Cardiac fibroblast (primary cell): ENCODE measurements at regions not wholly inside any gene's neighbourhood (a gene's known extent, or its start where the extent isn't known, plus 50 kb on each side); places are given as distances from the start of the nearest gene placed in this dataset.
A peak's percentile ranks its signal among the peaks of the same experiment; 100 is the strongest.

Experiments used
- DNase-seq, 2 donors: peaks; one replicate each; pipeline versions ENCODE4 v3.0.0 to v3.0.0-alpha.2; 2010; ENCODE audit warnings: low read depth in 2 of 2
- H3K4me3 ChIP-seq, 2 donors: replicated peaks in 1 of 2; 1 replicate in 1 of 2; 2 replicates in 1 of 2; pipeline ENCODE4 v1.5.1; 2011; ENCODE audit warnings: low read depth in 2 of 2, low read length in 2 of 2, mild to moderate bottlenecking in 2 of 2, moderate library complexity in 1 of 2
- TF ChIP-seq, protein P1 (sequence below): IDR thresholded peaks from one replicate; pipeline ENCODE4 v1.5.1; 2011; ENCODE audit warnings: low read depth, mild to moderate bottlenecking, low read length, inconsistent platforms

- no peak overlapping the region for H3K4me3 ChIP-seq
- DNase-seq, result no peak
- TF ChIP-seq, protein P1, sequence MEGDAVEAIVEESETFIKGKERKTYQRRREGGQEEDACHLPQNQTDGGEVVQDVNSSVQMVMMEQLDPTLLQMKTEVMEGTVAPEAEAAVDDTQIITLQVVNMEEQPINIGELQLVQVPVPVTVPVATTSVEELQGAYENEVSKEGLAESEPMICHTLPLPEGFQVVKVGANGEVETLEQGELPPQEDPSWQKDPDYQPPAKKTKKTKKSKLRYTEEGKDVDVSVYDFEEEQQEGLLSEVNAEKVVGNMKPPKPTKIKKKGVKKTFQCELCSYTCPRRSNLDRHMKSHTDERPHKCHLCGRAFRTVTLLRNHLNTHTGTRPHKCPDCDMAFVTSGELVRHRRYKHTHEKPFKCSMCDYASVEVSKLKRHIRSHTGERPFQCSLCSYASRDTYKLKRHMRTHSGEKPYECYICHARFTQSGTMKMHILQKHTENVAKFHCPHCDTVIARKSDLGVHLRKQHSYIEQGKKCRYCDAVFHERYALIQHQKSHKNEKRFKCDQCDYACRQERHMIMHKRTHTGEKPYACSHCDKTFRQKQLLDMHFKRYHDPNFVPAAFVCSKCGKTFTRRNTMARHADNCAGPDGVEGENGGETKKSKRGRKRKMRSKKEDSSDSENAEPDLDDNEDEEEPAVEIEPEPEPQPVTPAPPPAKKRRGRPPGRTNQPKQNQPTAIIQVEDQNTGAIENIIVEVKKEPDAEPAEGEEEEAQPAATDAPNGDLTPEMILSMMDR, result no peak
These were observed 216.2 kb upstream of the SAMSN1 start for GRCh38 chr21:14762327-14762726.

- no peak for DNase-seq
- no peak overlapping the region for H3K4me3 ChIP-seq
- TF ChIP-seq, protein P1, result no peak
These were observed 213.2 kb upstream of the SAMSN1 start for GRCh38 chr21:14759285-14759684.

DNA sequence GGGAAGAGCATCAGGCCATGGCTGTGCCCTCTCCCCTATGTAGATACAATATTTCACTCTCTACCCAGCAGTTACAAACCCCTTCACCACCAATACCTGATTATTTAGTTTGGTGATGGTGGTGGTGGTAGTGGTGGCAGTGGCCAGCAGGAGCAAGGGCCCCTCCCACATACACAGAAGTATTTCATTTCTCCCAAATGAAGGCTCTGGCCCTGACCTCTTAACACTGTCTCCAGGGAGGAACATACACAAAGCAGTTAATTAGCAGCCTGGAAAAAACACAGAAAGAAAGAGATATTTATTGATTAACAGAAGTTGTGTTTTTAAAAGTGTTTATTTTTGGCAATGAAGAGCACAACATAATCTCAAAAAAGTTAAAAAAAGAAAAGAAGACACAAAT, 212.7 kb upstream of the SAMSN1 start:
- no peak overlapping the region for H3K4me3 ChIP-seq
- TF ChIP-seq, protein P1, result no peak
- DNase-seq, result no peak

- DNase-seq, result peak in 1 of 2 donors; percentile 14
- TF ChIP-seq, protein P1, result no peak
- no peak overlapping the region for H3K4me3 ChIP-seq
These were observed 211.6 kb upstream of the SAMSN1 start for GRCh38 chr21:14757533-14758327.

DNA sequence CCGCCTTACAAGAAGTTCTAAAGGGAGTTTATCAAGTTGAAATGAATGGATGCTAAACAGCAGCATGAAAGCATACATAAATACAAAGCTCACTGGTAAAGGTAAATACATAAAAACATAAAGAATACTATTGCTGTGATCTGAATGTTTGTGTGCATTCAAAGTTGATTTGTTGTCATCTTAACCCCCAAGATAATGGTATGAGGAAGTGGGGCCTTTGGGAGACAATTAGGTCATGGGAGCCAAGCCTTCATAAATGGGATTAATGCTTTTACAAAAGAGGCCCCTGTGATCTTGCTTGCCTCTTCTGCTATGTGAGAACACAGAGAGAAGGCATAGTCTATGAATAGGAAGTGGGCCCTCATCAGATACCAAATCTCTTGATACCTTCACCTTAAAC, 209.0 kb upstream of the SAMSN1 start:
- no peak for DNase-seq
- TF ChIP-seq, protein P1, result no peak
- H3K4me3 ChIP-seq, result no peak overlapping the region

GRCh38 chr21:14754682-14755081, 208.6 kb upstream of the SAMSN1 start:
- no peak overlapping the region for H3K4me3 ChIP-seq
- TF ChIP-seq, protein P1, result no peak
- DNase-seq, result no peak

DNA sequence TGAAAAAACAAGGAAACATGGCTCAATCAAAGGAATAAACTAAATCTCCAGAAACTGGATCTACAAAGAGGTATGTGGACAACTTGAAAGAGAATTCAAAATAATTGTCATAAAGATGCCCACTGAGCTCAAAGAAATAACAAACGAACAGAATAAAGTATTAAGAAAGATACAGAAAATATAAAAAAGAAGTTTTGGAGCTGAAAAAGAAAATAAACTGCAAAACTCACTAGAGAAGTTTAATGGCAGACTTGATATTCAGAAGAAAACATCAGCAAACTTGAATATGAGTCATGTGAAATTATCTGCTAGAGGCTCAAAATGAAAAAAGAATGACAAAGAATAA, 208.1 kb upstream of the SAMSN1 start:
- no peak overlapping the region for H3K4me3 ChIP-seq
- TF ChIP-seq, protein P1, result no peak
- no peak for DNase-seq
